ENCODE measurements at regions not wholly inside any gene's neighbourhood (a gene's known extent, or its start where the extent isn't known, plus 50 kb on each side); places are given as distances from the start of the nearest gene placed in this dataset.

DNA sequence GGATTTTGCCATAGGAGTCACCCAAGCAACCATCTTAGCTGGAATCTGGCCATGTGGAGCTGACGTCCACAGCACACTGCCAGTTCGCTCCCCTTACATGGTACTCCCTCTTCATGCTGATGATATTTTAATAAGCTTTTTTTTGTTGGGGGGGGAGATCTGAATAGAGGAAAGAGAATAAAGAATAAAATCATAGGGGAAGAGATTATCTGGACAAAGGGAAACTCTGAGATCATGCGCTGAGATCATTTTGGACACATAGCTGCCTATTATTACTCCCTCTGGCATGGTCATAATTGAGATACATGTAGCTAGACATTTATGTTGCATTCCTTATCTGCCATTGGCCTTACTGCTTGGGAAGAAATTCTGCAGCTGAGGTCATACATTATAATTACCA is 282.7 kb downstream of the HTR7 start:
- TF ChIP-seq, protein P1, sequence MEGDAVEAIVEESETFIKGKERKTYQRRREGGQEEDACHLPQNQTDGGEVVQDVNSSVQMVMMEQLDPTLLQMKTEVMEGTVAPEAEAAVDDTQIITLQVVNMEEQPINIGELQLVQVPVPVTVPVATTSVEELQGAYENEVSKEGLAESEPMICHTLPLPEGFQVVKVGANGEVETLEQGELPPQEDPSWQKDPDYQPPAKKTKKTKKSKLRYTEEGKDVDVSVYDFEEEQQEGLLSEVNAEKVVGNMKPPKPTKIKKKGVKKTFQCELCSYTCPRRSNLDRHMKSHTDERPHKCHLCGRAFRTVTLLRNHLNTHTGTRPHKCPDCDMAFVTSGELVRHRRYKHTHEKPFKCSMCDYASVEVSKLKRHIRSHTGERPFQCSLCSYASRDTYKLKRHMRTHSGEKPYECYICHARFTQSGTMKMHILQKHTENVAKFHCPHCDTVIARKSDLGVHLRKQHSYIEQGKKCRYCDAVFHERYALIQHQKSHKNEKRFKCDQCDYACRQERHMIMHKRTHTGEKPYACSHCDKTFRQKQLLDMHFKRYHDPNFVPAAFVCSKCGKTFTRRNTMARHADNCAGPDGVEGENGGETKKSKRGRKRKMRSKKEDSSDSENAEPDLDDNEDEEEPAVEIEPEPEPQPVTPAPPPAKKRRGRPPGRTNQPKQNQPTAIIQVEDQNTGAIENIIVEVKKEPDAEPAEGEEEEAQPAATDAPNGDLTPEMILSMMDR (IDR thresholded peaks at IDR 0.05) = no peak
- DNase-seq (ENCODE audit: low spot score) = no peak
- ATAC-seq (ENCODE audit: low FRiP score) = no peak

DNA sequence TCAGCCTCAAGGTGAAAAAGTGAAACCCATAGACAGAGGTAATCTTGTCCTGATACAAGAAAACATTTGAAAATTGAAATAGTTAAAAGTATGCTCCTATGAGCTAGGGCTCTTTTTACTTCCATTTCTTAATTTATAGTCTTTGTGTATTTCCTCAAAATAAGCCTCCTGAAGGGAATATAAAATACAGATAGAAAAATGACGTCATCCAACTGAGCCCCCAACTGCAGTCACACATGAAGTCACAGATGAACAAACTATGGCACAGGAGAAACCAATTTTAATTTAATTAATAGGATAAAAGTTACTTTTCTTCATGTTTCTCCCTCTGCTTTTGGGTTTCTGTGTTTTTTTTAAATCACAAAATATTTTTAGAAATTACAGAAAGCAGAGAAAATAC is 280.3 kb downstream of the HTR7 start:
- no peak for DNase-seq (ENCODE audit: low spot score)
- ATAC-seq (ENCODE audit: low FRiP score) = no peak
- TF ChIP-seq, protein P1 (IDR thresholded peaks at IDR 0.05) = no peak

DNA sequence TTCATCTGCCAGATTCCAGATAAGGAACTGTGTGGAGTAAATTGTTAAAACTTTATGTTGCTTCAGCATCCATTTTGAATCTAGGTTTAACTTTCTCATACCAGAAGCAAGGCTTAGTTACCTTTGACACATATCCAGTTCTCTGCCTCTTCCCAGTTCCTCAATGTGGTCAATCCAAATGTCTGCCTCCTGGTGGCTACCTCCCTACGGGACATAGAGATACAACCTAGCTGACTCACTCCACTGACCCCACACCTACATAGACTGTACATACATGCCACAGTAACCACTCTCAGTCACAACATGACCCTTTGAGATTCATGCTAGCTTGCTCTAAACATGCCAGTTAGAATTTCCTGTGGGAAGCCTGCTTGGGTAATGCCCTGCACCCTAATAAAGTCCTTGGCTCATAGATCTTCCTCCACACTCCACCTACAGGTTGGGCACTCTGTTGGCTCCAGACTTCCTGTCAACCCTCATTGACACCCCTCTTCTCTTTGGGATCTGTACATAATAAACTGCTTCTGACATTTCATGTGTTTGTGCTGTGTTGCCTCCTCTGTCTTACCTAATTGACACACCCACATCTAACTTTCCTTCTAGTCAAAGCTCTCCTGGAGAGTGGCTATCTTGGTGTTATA is 278.1 kb downstream of the HTR7 start:
- TF ChIP-seq, protein P1 (IDR thresholded peaks at IDR 0.05) = no peak
- ATAC-seq (ENCODE audit: low FRiP score) (no peak), DNase-seq (ENCODE audit: low spot score) (no peak)

DNA sequence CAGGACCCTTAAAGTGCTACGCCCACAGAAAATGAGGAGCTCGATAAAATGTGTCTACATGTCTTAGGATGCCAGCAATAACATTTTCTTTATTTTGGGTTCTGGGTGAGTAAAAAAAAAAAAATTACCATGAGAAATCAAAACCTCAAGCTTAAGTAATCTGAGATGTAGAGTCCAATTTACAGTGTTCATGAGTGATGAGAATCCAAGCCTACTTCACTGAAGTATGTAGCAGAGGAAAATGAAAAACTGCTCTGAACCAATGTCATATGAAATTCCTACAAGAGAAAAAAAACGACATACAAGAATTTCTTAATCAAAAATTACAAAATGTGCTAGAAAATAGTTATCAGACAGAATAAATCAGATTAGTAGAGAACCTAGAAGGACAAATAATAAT is 274.4 kb downstream of the HTR7 start:
- TF ChIP-seq, protein P1 (IDR thresholded peaks at IDR 0.05) = no peak
- no peak for DNase-seq (ENCODE audit: low spot score)
- no peak for ATAC-seq (ENCODE audit: low FRiP score)

DNA sequence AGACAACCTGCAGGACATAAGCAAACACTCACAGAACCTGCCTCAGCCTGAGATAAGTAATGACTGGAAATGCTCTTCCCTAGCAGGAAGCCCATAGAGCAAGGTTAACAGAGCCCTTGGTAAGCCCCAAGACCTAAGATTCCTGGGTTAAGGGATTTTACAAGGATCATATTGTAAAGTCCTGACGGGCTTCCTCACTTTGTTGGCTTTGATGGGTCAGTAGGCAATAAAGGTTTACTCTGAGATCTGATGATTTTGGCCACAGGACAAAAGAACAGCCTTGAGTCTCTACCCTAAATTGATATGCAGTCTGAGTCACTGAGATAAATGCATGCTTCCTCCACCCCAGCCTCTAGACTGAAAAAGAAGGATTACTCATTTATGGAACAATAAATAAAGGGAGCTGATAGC is 270.8 kb downstream of the HTR7 start:
- TF ChIP-seq, protein P1 (IDR thresholded peaks at IDR 0.05) = no peak
- no peak for DNase-seq (ENCODE audit: low spot score)
- no peak for ATAC-seq (ENCODE audit: low FRiP score)

DNA sequence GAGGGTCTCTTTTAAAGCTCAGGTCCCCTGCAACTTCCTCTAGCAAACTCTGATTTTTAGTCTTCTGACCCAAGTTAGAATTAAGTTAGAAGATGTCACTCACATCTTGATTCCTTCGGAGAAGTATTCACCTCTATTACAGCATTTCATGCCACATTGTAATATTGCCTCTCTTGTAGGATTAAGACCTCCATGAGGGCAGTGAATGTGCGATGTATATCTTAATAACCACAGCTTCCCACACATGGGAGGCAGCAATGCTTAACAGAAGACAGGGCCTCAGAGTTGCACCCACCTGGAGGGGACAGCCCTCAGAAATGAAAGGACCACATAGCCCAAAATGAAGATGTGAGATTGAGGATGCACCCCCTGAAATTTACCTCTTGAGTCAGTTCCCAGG is 270.3 kb downstream of the HTR7 start:
- TF ChIP-seq, protein P1 (IDR thresholded peaks at IDR 0.05) = no peak
- ATAC-seq (ENCODE audit: low FRiP score) (no peak), DNase-seq (ENCODE audit: low spot score) (no peak)

DNA sequence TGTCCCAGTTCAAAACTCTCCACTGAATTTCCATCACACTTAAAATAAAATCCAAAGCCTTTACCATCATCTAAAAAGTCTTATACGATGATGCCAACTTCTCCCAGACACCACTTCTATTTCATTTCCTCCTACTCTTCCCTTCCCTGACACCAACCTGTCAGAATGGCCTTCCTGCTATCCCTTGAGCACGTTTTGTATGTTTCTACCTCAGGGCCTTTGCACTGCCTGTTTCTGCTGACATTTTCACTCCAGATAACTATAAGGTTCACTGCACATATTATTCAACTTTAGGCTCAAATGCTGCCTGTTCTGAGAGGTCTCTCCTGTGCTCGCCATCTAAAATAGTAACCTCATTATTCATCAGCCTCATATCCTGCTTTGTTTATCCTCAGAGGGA is 269.6 kb downstream of the HTR7 start:
- TF ChIP-seq, protein P1 (IDR thresholded peaks at IDR 0.05) = no peak
- ATAC-seq (ENCODE audit: low FRiP score) (no peak), DNase-seq (ENCODE audit: low spot score) (no peak)

Data from omental fat pad (tissue), 3 donors.